MCF 10A (cell line): ENCODE measurements at regions not wholly inside any gene's neighbourhood (a gene's known extent, or its start where the extent isn't known, plus 50 kb on each side); places are given as distances from the start of the nearest gene placed in this dataset.
"Not testable (repeated sequence)": the region's sequence is repeated elsewhere in the genome, so short reads cannot be mapped to it uniquely, and the experiment has no call there.

ENCODE experiments used
- BruUV-seq: library from RNA; stranded (reverse); fragments of 400-500 nt; replicated peaks from 2 replicates; lab custom pipeline; 2021; lab: Mats Ljungman, UMichigan
- CTCF ChIA-PET: fragments of 300-600 bp; sonication (Branson Sonifier 250); formaldehyde crosslinking; extraction: SDS; loops from one replicate; lab custom pipeline; 2021; ENCODE audit warnings: antibody characterized with exemption, inconsistent platforms; lab: Yijun Ruan, JAX
- POLR2A ChIA-PET: fragments of 300-600, 350-650 bp; sonication (Branson Sonifier 250); formaldehyde crosslinking; extraction: SDS; loops from one replicate; lab custom pipeline; 2020; ENCODE audit warnings: antibody characterized with exemption, inconsistent platforms; lab: Yijun Ruan, JAX
- DNase-seq: peaks from one replicate; pipeline ENCODE4 v3.0.0-alpha.2; 2018; ENCODE audit not compliant: unreplicated experiment
- H3K27ac Mint-ChIP-seq: one replicate; pipeline ENCODE4 v1.8.0; 2022; ENCODE audit warnings: mild to moderate bottlenecking, low read depth, mixed read lengths; ENCODE audit not compliant: unreplicated experiment
- H3K27me3 Mint-ChIP-seq: one replicate; pipeline ENCODE4 v1.8.0; 2022; ENCODE audit warnings: mixed read lengths; ENCODE audit not compliant: insufficient read depth, unreplicated experiment
- H3K36me3 Mint-ChIP-seq: one replicate; pipeline ENCODE4 v1.8.0; 2022; ENCODE audit warnings: mild to moderate bottlenecking, moderate library complexity, mixed read lengths; ENCODE audit not compliant: insufficient read depth, unreplicated experiment
- H3K4me1 Mint-ChIP-seq: one replicate; pipeline ENCODE4 v1.8.0; 2022; ENCODE audit warnings: mixed read lengths; ENCODE audit not compliant: insufficient read depth, unreplicated experiment
- H3K4me3 Mint-ChIP-seq: one replicate; pipeline ENCODE4 v1.8.0; 2022; ENCODE audit warnings: mild to moderate bottlenecking, moderate library complexity, mixed read lengths; ENCODE audit not compliant: unreplicated experiment
- H3K9me3 Mint-ChIP-seq: one replicate; pipeline ENCODE4 v1.8.0; 2022; ENCODE audit warnings: mixed read lengths; ENCODE audit not compliant: unreplicated experiment
- CTCF ChIP-seq: fragments of 200-600 bp; IDR thresholded peaks from one replicate; pipeline ENCODE4 v1.8.0; 2022; ENCODE audit warnings: antibody characterized with exemption, mild to moderate bottlenecking; ENCODE audit not compliant: unreplicated experiment
- intact Hi-C: fragments of 100-400 bp; cut with micrococcal nuclease; formaldehyde crosslinking; loops from 2 replicates; pipeline ENCODE4 v1.14.1; 2022

- Mint-ChIP-seq H3K27ac (peak overlapping the region; percentile 42), H3K27me3 (no peaks in the 10 kb centered on the region), H3K36me3 (no peaks in the 10 kb centered on the region), H3K4me1 (peaks cover 5% of the 10 kb centered on the region), H3K4me3 (no peak overlapping the region), H3K9me3 (no peaks in the 10 kb centered on the region)
- intact Hi-C loops: no loop called here
- ChIA-PET POLR2A (no interaction called here), CTCF (interaction anchor here (0.6 kb wide), 1 partner anchor 196 kb away, joined by 3 read pairs; no protein-coding TSS in a partner anchor)
- BruUV-seq: no TSS peak
- DNase-seq: peak; percentile 45
- no peak for TF ChIP-seq CTCF
Observed at GRCh38 chr11:26867286-26867685, 126.6 kb upstream of the FIBIN start.

GRCh38 chr11:26878959-26879581, 114.8 kb upstream of the FIBIN start:
- Mint-ChIP-seq H3K9me3 (peaks cover 24% of the 10 kb centered on the region), H3K36me3 (no peaks in the 10 kb centered on the region), H3K4me3 (no peak overlapping the region), H3K4me1 (no peaks in the 10 kb centered on the region), H3K27me3 (no peaks in the 10 kb centered on the region), H3K27ac (no peak overlapping the region)
- no peak for DNase-seq
- ChIA-PET POLR2A (no interaction called here), CTCF (interaction anchor here (1.1 kb wide), 1 partner anchor 25 kb away, joined by 3 read pairs; no protein-coding TSS in a partner anchor)
- intact Hi-C loops: no loop called here
- BruUV-seq: no TSS peak
- TF ChIP-seq CTCF: no peak

- intact Hi-C loops, H3K36me3 Mint-ChIP-seq, H3K4me3 Mint-ChIP-seq, H3K27me3 Mint-ChIP-seq, H3K27ac Mint-ChIP-seq, DNase-seq, BruUV-seq, H3K4me1 Mint-ChIP-seq: not testable (repeated sequence)
- POLR2A ChIA-PET: interaction anchor here (1.2 kb wide), 1 partner anchor 11 kb away, joined by 3 read pairs; no protein-coding TSS in a partner anchor
- peaks cover 18% of the 10 kb centered on the region for H3K9me3 Mint-ChIP-seq
- CTCF ChIA-PET: interaction anchor here (0.7 kb wide), 1 partner anchor 154 kb away, joined by 3 read pairs; no protein-coding TSS in a partner anchor
Observed at GRCh38 chr11:26882363-26882880, 111.5 kb upstream of the FIBIN start.

GRCh38 chr11:26891501-26891900, 102.4 kb upstream of the FIBIN start:
- Mint-ChIP-seq H3K27ac (no peak overlapping the region), H3K27me3 (no peaks in the 10 kb centered on the region), H3K9me3 (no peaks in the 10 kb centered on the region), H3K36me3 (no peaks in the 10 kb centered on the region), H3K4me3 (no peak overlapping the region), H3K4me1 (no peaks in the 10 kb centered on the region)
- TF ChIP-seq CTCF: no peak
- DNase-seq: no peak
- no TSS peak for BruUV-seq
- CTCF ChIA-PET: no interaction called here
- intact Hi-C loops: no loop called here
- POLR2A ChIA-PET: no interaction called here
